GM12875 (cell line): ENCODE measurements at regions not wholly inside any gene's neighbourhood (a gene's known extent, or its start where the extent isn't known, plus 50 kb on each side); places are given as distances from the start of the nearest gene placed in this dataset.

Experiments used
- H3K4me3 ChIP-seq: one replicate; pipeline ENCODE4 v1.5.1; 2011; ENCODE audit warnings: low read depth, low read length, control low read depth
- TF ChIP-seq, protein P1 (sequence below): IDR thresholded peaks from 2 replicates; pipeline ENCODE4 v1.5.1; 2011; ENCODE audit warnings: low read depth, mild to moderate bottlenecking, control low read depth, inconsistent platforms, low read length, moderate library complexity, borderline replicate concordance; ENCODE audit not compliant: insufficient read depth

DNA sequence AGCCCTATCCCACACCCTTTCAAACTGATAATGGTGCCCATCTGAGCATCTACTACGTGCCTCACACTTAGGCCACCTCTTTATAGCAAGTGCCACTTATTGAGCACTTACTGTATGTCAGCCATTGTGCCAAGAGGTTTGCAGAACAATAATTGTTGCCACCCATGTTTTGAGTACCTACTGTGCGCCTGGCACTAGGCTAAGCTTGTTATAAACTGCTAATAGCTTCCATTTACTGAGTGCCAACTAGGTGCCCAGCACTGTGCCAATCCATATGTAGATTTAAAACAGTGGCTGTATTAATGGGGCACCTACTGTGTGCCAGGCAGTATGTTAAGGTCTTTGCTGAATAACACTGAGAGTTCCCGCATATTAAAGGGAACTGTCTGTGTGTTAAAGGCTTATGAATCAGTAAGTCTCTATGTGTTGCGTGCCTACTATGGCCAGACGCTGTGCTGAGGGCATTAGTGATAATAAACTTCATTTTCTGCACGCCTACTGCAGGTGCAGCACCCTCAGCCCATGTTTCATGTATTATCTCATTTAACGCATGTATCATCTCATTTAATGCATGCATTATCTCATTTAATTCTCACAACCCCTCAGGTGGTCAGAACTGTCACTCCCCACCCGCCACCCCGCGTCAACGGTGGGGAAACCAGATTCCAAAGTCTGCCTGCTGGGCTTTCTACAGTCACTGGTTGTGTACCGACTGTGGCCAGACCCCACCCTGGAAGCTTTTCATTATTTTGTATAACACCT, 105.0 kb downstream of the PTPRS start:
- no peak overlapping the region for H3K4me3 ChIP-seq
- TF ChIP-seq, protein P1, sequence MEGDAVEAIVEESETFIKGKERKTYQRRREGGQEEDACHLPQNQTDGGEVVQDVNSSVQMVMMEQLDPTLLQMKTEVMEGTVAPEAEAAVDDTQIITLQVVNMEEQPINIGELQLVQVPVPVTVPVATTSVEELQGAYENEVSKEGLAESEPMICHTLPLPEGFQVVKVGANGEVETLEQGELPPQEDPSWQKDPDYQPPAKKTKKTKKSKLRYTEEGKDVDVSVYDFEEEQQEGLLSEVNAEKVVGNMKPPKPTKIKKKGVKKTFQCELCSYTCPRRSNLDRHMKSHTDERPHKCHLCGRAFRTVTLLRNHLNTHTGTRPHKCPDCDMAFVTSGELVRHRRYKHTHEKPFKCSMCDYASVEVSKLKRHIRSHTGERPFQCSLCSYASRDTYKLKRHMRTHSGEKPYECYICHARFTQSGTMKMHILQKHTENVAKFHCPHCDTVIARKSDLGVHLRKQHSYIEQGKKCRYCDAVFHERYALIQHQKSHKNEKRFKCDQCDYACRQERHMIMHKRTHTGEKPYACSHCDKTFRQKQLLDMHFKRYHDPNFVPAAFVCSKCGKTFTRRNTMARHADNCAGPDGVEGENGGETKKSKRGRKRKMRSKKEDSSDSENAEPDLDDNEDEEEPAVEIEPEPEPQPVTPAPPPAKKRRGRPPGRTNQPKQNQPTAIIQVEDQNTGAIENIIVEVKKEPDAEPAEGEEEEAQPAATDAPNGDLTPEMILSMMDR = no peak

DNA sequence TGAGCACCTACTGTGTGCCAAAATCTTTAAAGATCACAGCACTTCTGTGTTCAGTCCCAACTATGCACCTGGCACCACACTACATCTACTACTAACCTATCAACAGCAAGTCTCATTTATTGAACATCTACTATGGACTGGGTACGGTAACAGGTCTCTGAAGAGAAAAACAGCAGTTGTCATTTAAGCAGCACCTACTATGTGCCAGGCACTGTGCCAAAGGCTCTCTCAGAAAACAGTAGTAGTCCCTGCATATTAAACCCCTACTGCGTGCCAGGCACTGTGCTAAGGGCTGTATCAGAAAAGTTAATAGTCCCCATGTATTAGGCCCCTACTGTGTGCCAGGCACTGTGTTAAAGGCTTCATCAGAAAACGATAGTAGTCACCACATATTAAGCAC, 106.2 kb downstream of the PTPRS start:
- TF ChIP-seq, protein P1 = no peak

DNA sequence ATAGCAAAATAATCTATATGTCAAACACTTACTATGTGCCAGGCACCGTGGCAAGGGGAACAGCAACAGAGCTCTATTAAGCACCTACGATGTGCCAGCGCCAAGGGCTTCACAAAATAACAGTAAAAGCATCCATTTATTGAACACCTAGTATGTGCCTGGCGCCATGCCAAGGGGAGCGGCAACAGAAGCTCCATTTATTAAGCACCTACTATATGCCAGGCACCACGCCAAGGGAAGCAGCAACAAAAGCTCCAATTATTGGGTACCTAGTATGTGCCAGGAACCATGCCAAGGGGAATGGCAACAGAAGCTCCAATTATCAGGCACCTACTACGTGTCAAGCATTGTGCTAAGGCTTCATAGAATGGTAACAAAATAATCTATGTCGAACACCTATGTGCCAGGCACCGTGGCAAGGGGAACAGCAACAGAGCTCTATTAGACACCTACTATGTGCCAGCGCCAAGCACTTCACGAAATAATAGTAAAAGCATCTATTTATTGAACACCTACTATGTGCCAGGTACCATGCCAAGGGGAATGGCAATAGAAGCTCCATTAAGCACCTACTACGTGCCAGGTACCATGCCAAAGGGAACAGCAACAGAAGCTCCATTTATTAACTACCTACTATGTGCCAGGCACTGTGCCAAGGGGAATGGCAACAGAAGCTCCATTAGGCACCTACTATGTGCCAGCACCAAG, 107.7 kb downstream of the PTPRS start:
- TF ChIP-seq, protein P1 = no peak
- no peak overlapping the region for H3K4me3 ChIP-seq

More for the DNA sequence above, 106.2 kb downstream of the PTPRS start:
- no peak overlapping the region for H3K4me3 ChIP-seq

DNA sequence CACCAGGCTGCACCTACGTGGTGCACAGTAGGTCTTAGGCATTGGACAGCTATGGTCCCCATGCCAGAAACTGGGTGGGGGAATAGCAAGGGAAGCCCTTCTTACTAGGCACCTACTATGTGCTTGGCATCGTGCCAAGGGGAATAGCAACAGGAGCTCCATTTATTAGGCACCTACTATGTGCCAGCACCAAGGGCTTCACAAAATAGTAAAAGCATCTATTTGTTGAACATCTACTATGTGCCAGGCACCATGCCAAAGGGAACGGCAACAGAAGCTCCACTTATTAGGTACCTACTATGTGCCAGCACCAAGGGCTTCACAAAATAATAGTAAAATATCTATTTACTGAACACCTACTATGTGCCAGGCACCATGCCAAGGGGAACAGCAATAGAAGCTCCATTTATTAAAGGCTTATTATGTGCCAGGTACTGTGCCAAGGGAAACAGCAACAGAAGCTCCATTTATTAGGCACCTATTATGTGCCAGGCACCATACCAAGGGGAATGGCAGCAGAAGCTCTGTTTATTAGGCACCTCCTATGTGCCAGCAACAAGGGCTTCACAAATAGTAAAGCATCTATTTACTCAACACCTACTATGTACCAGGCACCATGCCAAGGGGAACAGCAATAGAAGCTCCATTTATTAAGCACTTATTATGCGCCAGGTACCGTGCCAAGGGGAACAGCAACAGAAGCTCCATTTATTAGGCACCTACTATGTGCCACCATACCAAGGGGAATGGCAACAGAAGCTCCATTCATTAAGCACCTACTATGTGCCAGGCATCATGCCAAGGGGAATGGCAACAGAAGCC, 108.5 kb downstream of the PTPRS start:
- no peak overlapping the region for H3K4me3 ChIP-seq
- TF ChIP-seq, protein P1 = no peak

DNA sequence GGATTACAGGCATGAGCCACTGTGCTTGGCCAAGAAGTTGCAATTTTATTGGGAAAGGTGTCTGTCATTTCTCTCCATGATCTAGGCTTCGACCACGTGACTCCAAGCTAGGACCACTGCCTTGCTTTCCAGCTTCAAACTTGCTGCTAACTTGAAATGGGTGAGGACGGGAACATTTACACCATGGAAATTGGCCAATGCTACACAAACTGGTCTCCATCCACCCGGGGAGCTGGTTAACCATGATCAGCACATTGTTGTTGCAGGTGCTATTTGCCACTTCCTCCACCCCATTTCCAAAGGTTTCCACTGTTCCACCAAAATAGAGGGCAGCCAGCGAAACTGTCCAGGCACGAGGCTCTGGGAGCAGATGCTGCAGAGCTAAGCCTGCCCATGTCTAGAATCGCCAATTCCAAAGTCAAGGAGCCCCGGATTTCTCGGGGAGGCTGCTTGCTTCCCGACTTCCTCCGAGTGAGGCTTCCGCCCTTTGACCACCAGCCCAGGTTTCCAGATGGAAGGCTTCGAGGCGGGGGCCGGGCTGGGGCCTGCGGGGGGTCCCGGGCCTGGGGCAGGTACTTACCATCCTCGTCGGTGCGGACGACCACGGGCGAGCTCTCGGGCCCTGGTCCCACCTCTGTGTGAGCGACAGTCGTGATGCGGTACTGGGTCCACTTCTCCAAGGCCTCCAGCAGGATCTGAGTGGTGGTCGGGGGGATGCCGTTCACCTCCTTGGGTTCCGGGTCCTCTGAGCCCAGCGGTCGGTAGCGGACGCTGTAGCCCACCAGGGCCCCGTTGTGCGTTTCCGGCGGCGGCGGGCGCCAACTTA, 109.7 kb downstream of the PTPRS start:
- no peak overlapping the region for H3K4me3 ChIP-seq
- TF ChIP-seq, protein P1 = no peak

DNA sequence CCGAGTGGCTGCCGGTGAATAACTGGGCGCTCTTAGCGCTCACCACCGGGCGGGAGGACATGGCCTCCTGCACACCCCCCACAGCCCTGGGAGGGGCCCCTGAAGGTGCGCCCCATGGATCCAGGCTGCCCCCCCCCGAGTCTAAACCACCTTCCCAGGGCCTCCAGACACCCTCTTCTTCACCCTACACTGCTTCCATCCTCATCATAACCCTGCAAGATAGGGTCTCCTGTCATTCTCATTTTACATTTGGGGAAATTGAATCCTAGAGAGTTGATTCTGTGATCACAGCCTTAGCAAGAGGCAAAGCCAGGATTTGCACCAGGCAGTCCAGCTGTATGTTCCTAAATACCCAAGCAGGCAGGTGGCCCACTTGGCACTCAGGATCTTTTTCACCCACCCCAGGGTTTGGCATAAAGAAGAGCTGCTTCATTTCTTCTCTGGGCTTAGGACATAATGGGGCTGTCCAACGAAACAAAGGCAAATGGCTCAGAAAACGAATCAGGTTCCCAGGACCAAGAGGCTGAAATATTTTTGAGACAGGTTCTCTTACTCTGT, 110.8 kb downstream of the PTPRS start:
- no peak overlapping the region for H3K4me3 ChIP-seq
- TF ChIP-seq, protein P1 = no peak
